GM18520 (cell line): ENCODE measurements at regions not wholly inside any gene's neighbourhood (a gene's known extent, or its start where the extent isn't known, plus 50 kb on each side); places are given as distances from the start of the nearest gene placed in this dataset.

Source experiments
- ATAC-seq: cut with Tn5 transposase; IDR thresholded peaks from one replicate; pipeline ENCODE4 v1.9.1; 2021; ENCODE audit not compliant: unreplicated experiment

DNA sequence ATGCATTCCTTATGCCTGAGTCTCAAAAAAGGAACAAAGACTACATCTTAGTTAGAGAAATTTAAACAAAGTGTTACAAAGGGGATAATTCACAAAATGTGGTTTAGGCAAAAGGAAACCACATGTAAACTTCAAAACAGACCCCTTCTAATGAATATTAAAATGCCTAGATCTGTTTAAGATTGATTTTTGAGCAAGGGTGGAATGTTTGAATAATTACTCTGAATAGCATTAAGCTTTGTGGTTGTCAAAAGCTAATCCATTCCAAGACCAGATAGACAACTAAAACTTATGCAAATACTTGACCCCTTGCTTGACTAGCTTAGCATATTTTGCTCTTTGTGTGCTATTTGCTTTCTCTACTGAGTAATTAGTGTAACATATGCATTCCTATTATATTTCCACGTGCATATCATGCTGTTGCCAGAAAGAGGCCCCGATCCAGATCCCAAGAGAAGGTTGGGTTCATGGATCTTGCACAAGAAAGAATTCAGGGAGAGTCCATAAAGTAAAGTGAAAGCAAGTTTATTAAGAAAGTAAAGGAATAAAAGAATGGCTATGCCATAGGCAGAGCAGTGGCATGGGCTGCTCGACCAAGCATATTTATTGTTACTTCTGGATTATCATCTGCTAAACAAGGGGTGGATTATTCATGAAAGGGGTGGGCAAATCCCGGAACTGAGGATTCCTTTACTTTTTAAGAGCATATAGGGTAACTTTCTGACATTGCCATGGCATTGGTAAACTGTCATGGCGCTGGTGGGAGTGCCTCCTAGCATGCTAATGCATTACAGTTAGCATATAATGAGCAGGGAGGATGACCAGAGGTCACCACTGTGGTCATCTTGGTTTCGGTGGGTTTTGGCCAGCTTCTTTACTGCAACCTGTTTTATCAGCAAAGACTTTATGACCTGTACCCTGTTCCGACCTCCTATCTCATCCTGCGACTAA, 1193.4 kb upstream of the EYS start:
- ATAC-seq, result no peak

DNA sequence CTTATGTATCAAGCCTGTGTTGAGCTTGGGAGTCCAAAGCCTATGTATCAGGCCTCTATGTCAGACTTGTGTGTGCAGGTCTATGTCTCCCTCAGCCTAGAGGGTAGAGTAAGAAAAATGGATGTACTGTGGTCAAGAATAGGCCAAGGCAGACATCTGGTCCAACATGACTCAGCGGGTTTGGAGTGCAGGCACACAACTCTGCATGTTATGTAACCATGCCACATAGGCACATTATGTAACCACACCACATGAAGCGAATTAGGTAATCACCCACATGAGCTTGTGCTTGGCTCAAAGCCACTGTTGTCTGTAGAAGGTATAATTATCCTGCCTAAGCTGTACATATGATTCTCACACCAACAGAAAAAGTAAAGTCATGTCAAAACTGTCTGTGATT, 1190.5 kb upstream of the EYS start:
- no peak for ATAC-seq

DNA sequence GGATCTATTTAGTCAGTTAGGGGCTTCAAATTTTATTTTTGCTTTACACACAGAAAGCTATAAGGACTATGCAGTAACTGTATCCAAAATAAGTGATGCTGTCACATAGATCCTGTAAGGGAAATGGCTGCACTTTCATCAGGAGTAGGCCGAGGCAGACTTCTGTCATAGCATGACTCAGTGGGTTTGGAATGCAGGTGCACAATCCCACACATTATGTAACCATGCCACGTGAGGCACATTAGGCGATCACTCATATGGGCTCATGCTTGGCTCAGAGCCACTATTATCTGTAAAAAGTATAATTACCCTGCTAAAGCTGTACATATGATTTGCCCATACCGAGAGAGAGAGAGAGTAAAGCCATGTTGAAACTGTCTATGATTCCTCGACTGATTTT, 1189.4 kb upstream of the EYS start:
- no peak for ATAC-seq

GRCh38 chr6:66883453-66883852, 1176.4 kb upstream of the EYS start:
- no peak for ATAC-seq

- ATAC-seq, result no peak
Observed at GRCh38 chr6:66866801-66867200, 1159.8 kb upstream of the EYS start.

DNA sequence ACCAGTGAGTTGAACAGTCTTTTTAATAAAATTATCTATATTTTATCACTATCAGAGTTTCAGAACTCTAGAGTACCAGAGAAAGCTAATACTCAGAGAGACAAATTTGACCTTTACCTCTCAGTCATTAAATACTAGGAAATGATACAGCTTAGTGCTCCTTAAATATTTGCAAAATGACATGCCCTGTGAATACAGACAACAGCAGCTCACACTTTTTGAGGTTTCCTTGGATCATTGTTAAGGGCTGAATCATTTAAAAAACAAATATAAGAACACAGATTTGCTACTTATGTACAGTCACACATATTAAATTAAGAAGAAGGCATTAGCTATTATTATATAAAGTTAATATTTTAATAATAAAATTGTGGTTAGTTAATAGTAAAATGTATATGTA, 1158.7 kb upstream of the EYS start:
- no peak for ATAC-seq

- ATAC-seq, result no peak
Observed at GRCh38 chr6:66861007-66861541, 1154.0 kb upstream of the EYS start.

DNA sequence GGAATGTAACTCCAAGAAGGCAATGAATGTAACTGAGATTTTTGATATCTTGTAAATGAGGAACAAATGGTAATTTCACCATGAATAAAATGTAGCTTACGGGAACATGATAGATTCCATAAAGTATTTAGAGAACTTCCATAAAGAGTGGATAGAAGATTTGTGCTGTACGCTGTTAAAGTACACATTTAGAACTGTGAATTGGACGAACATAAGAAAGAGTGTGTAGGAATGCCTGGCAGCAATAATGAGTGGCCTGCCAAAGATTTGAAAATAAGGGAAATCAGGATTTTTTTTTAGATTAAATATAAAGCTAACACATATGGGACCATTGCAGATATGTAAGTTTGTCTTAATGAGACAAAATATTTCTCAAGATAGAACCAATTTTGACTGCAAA, 1153.3 kb upstream of the EYS start:
- ATAC-seq, result no peak

DNA sequence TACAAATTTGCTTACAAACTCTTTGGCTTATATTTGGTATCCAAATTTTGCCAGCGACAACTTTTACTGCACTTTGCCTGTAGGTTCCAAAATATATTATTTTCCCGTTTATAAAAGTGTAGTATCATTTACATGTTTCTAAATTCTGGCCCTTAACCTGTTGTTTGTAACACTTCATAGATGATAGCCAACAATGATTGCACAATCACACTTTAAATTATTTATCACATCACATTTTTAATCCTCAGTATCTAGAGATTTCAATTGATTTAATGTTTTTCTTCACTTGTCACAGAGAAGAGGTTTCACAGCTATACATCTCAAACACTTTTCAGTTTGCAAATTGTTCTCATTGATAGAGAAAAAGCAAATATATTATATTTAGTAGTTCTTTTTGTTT, 1151.2 kb upstream of the EYS start:
- no peak for ATAC-seq

GRCh38 chr6:66854014-66854413, 1147.0 kb upstream of the EYS start:
- ATAC-seq, result no peak

DNA sequence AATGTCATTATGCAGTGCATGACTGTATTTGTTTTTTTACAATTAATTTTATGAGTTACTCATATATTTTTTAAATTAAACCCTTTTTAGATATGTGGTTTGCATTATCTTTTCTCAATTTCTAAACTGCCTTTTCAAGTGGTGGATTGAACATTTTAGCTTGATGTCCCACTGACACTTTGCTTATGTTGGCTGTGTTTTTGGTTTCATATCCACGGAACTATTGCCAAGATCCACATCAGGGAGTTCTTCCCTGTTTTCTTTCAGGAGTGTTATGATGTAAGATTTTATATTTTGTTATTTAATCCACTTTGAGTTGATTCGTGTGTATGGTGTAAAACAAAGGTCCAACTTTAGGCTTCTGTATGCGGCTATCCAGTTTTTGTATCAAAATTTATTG, 1144.9 kb upstream of the EYS start:
- ATAC-seq, result no peak

GRCh38 chr6:66849843-66850242, 1142.8 kb upstream of the EYS start:
- no peak for ATAC-seq

DNA sequence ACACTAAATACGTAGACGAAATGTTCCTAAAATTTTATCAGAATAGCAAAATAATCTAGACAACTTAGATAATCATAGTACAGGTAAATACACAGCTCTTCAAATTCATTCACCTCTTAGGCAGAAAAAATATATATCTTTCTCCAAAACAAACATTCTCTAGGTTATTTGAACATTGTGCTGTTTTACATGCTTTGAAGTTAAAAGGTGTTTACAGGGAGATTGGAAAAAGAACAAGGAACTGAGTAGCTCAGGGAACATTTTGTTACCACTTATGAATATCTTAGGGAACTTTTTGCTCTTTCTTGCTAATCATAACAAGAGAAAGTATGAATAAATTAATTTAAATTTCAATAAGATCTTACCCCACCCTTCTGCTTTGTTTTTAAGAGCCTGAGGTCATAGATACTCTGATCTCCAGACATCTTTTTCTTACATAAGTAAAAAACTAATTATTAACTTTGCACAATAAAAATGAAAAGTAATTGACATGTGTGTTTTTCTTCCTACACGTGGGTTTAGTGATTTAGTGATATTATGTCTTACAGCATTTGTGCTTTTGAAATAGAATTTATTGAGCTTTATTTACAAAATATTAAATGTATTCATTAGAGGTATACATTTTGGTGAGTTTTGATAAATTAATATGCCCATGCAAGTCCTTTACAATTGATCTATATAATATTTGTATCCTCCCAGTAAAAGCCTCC, 1141.4 kb upstream of the EYS start:
- no peak for ATAC-seq

GRCh38 chr6:66838764-66839163, 1131.7 kb upstream of the EYS start:
- no peak for ATAC-seq

DNA sequence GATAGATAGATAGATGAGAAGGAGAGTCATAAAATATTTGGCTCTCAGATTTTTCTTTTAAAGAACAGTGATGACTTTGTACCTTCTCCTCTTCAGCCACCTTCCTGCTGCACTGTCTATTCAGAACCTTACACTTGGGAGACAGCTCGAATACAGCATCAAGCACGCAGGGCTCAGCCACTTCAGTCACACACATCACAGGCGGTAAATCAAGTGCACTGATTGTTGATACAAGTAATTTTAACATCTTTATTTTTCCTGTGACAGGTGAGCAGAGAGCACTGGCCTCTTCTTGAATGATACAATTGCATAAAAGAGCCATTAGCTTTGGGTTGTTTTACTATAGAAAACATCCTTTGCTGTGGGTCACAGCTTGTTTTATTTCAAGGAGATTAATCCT, 1118.5 kb upstream of the EYS start:
- no peak for ATAC-seq

DNA sequence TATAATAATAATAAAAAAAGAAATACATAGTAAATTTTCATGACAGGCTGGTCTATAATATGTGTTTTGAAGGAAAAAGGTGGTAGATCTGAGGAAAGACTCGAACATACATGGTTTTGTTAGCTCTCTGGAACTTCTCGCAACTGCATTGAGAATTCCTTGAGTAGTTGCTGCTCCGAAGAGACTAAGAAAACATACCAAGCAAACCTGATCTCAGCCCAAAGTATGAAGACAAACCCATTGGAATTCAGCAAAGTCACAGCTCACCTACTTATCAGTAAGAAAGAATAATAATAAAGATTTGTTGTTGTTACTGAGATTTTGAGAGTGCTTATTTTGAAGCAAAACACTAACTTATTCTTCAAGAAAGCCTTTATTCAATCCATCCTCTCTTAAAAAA, 1107.1 kb upstream of the EYS start:
- ATAC-seq, result no peak

DNA sequence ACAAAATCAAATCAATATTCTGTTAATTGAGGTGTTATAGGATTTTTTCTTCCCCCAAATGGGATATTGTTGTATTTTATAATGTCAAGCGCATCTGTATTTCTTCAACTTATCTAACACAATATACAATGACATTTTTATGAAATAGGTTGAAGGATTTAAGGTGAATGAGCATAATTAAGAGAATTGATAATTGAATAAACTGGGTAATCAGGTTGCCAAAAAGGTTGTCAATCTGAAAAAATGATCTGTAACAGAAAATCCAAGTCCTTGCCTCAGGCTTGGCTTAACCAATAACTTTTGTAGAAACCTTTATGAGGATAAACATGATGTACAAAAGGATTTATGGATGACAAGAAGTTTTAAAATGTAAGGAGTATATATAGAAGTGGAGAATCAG, 1101.7 kb upstream of the EYS start:
- ATAC-seq, result no peak

- no peak for ATAC-seq
Observed at GRCh38 chr6:66796987-66797386, 1090.0 kb upstream of the EYS start.

DNA sequence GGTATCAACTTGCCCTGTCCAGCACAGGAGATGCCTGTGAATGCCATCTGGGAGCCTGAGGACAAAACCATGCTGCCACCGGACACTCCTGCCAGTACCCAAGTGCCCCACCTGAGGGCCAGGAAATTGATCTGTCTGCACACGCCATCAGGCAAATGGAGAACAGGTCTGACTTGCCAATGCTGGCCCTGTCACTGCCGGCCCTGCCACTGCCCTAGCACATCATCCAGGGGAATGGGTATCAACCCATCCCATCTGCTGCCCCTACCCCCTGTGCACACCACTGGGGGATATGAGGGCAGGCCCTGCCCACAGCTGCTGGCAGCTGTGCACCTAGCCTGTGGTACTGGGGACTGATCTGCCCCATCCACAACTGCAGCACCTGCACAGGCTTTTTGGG, 1081.6 kb upstream of the EYS start:
- ATAC-seq, result no peak

DNA sequence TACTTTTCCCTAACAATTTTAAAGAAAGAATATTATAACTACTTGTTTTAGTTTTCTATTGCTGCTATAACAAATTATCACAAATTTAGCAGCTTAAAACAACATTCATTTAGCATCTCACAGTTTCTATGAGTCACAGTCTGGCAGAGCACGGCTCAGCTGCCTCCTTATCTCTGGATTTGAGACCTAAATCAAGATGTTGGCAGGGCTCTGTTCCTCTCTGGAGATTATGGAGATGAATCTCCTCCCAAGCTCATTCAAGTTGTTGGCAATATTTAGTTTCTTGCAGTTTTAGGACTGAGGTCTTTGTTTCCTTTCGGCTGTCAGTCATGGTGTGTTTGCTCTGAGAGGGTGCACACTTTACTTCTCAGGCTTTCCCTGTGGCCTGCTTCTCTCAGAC, 1065.8 kb upstream of the EYS start:
- ATAC-seq, result no peak

DNA sequence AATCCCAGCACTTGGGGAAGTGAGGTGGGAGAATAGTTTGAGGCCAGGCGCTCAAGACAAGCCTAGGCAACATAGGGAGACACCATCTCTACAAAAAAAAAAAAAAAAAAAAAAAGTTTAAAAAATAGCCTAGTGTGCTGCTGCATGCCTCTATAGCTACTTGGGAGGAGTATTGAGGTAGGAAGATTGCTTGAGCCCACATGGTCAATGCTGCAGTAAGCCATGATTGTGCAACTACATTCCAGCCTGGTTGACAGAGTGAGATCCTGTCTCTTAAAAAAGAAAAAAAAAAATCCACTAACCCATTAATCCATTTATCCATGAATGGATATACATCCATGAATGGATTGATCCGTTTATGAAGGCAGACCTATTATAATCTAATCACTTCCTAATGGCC, 1064.6 kb upstream of the EYS start:
- ATAC-seq, result no peak

DNA sequence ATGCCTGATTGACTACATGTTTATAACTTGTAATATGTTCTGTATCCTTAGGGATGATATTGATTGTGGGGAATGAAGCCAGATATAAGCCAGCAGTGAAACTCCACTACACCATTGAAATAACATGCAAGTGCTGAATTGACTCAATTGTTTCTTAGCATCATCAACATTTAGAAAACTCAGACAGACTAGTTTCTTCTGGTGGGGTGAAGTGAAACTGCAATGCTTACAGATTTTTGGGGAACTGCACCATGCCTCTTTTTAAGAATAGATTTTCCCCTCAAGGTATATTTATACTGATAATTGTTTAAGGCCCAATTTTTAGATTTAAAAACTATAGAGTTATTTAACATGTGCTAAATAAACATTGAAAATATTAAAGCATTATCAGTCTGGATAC, 1044.6 kb upstream of the EYS start:
- ATAC-seq, result no peak
